ENCODE measurements at regions not wholly inside any gene's neighbourhood (a gene's known extent, or its start where the extent isn't known, plus 50 kb on each side); places are given as distances from the start of the nearest gene placed in this dataset.
"Not testable (repeated sequence)": the region's sequence is repeated elsewhere in the genome, so short reads cannot be mapped to it uniquely, and the experiment has no call there.

DNA sequence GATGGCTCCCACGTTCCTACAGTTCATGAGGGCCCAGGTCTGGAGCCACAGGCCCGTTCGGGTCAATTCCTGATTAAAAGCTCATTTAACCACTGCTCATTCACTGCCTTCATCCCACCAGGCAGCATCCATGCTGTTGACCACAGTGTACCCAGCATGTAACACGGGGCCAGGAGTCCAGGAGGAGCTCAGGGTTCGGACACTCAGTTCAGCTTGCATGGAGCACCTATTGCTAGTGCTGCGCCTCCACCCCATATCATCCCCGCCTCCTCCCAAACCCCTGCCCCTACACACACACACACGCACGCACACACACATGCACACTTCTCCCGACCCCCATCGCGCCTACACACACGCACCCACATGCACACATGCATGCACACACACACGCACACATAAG is 72.9 kb upstream of the SNTG2 start:
- DNase-seq = no peak

- DNase-seq = no peak
Observed at GRCh38 chr2:875687-876615, 74.7 kb upstream of the SNTG2 start.

DNA sequence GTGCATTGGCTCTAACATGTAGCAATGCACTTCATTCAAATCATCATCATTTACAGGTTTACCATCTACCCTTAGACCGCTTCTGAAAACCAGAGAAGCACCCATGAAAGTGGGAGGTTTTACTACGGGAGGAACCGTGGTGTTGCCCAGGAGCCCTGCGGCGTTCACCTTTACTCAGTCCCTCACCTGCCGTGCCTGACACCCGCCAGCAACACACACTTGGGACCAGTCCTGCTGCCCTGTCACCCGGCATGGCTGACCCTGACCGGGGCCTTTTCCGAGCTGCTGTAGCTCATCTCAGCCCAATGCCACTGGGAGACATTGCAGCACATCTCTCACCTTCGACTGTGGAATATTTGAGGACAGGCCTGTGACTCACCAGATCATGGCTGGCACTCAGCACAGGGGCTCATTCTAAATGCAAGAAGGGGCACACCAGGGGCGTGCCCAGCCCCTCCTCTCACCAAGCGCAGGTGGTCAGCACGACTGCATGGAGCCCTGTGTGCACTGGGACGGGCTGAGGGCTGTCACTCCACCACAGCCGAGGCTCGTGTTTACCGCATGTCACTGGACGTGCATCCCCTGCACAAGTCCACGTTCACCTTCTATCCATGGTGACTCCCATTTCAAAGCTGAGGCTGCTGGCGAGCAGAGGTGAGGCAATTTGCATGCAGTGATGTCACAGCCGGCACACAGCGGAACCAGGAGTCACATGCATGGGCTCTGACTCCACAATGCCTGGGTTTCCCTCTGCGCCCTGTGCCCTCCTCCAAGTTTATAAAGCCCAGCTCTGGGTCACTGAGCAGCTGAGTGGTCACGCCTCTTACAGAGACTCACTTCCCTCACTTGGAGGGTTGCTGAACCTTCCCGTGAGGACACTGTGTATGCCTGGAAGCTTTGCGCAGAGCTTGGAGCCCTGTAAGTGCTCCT is 76.7 kb upstream of the SNTG2 start:
- no peak for DNase-seq

DNA sequence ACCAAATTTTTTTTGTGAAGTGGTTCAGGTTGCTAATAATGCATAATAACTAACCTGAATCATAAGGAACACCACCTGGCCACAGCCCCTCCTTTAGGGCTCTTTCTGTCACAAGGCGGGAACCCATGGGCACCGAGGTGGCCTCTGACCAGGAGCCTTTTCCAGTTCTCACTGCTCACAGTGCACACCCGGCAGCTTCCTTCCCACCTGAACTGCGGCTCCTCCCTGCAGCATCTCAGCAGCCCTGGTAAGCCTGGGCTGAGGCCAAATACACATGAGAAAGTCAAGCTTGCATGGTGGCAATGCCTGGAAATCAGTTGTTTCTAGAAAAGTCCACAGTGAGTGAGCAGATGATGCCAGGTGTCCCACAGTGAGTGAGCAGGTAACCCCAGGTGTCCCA is 77.6 kb upstream of the SNTG2 start:
- no peak for DNase-seq

DNA sequence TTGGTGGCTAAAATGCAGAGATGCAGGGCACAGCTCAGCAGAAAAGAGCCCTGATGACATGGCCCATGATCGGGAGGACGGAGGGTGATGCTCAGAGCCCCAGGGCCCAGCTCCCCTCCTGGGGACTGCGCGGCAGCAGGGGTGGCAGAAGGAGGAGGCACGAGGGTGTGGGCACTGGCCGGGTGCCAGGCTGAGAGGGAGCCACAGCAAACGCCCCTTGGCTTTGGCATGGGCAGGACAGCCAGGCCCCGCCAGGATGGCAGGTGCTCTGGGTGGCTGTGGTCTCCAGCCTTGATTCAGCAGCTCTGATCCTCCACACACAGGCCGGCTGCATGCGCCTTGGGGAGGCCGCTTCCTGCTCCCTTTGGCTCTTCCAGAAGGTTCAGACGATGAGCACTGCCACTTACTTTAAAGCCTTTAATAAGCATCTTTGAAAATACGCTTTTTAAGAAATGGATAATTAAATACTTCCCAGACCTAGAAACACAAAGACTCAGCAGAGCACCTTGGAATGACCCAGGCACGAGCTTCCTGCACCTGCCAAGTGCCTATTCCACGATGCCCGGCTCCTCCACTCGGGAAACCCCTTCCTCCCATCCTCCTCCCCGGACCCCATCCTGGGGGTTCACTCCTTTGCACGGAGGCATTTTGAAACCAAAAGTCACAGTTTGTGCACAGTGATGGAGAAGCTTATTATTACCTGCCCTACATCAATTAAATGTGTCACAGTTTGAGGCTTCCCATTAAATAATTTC is 78.5 kb upstream of the SNTG2 start:
- DNase-seq = no peak

DNA sequence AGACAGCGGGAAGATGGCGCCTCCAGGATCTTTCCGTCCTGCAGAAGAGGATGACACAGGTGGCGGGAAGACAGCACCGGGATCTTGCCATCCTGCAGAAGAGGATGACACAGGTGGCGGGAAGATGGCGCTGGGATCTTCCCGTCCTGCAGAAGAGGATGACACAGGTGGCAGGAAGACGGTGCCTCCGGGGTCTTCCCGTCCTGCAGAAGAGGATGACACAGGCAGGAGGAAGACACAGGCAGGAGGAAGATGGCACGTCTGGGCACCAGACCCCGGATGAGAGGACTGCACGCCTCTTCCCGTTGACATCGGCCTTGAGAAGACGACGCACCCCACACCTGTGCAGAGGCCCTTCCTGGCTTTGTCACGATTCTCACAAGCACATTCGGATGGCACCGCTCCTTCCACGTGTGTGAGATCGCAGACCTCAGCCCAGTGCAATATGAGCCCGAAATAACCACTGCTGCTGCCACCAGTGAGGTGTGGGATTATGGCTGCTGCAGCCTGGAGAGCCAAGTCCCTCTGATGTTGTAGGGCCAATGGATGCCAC is 79.4 kb upstream of the SNTG2 start:
- DNase-seq = no peak

DNA sequence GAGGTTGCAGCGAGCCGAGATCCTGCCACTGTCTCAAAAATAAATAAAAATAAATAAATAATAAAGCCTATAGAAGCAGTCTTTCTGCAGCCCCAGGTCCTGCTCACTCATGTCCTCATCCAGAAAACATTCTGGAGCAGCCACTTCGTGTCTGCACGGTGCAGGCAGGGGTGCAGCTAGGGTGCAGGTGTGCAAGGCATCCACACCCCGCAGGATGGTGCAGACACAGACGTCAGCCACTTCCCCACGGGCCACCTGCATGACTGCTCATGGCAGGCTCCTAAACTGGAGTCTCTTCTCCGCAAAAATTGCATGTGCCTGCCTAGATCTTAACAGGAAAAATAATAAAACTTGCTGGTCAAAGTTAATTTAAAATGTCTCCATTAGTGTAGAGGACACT is 80.2 kb upstream of the SNTG2 start:
- DNase-seq = no peak

GRCh38 chr2:869894-870293 is 80.8 kb upstream of the SNTG2 start:
- DNase-seq = no peak

DNA sequence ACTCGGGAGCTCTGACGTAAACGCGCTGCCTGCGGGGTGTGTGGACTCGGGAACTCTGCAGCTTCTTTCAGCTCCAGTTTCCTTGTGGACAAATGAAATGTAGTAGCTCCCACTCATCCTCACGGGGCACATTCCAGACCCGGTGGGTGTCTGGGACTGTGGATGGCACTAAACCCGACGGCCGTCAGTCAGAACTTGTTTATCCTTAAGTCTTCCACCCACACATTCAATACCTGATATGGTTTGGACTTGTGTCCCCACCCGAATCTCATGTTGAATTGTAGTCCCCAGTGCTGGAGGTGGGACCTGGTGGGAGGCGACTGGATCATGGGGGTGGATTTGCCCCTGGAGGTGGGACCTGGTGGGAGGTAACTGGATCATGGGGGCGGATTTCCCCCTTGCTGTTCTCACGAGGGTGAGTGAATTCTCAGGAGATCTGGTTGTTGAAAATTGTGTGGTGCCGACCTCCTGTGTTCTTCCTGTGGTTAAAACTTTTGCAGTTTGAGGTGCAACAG is 81.2 kb upstream of the SNTG2 start:
- no peak for DNase-seq

GRCh38 chr2:868857-869256 is 81.8 kb upstream of the SNTG2 start:
- not testable (repeated sequence) for DNase-seq

- DNase-seq = no peak
Observed at GRCh38 chr2:867296-867695, 83.4 kb upstream of the SNTG2 start.

DNA sequence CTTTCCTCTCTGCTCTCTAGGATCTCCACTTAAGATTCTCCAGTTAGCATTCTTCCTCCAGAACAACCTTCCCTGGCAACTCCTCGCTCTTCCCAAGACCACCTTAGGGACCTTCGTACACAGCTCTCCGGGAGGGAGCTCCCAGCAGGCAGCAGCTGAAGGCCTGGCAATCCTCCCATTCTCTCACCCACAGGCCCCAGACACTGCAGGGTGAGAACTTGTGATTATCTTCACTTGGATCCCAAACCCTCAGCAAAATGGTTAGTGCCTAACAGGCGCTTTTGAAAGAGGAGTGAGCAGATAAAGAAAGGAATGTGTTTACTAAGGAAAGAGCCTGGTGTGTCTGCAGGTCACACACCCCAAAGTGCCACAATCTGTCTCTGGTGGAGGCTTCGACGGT is 83.8 kb upstream of the SNTG2 start:
- DNase-seq = no peak

- no peak for DNase-seq
Observed at GRCh38 chr2:866009-866680, 84.5 kb upstream of the SNTG2 start.

GRCh38 chr2:864501-865106 is 86.0 kb upstream of the SNTG2 start:
- no peak for DNase-seq

DNA sequence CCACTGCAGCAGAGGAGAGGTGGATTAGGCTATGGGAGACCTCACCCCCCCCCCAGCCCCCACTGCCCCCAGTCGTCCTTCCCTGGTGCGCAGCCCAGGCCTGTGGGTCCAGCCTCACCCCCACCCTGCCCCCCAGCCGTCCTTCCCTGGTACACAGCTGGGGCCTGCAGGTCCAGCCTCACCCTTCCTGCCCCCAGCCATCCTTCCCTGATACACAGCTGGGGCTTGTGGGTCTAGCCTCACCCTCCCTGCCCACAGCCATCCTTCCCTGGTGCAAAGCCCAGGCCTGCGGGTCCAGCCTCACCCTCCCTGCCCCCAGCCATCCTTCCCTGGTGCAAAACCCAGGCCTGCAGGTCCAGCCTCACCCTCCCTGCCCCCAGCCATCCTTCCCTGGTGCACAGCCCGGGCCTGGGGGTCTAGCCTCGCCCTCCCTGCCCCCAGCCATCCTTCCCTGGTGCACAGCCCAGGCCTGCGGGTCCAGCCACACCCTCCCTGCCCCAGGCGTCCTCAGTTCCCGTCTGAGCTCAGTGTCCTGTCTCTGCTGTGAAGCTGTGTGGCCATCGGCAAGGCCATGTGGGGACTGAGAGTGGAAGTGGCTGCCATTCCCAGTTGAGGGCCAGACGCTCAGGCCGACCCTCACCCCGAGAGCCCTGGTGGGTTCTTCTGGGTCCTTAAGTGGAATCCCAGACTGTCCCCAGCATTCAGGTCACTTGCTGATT is 86.8 kb upstream of the SNTG2 start:
- no peak for DNase-seq

GRCh38 chr2:862731-863466 is 87.8 kb upstream of the SNTG2 start:
- DNase-seq = no peak

DNA sequence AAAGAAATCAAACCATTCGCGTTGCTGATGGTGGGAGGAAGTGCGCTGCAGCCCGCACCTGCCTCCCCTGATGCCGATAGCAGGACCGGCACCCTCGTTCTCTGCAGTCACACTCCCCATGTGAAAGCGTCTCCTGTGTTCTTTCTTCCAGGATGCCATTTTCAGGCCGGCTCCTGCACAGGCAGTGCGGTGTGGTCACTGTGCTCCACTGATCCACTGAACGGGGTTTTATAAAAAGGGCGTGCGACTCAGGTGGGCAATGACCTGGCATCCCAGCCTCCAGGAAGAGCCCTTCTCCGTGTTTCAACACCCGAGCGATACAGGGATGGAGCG is 88.3 kb upstream of the SNTG2 start:
- no peak for DNase-seq

GRCh38 chr2:861655-862354 is 88.8 kb upstream of the SNTG2 start:
- no peak for DNase-seq

- DNase-seq = no peak
Observed at GRCh38 chr2:860259-860855, 90.3 kb upstream of the SNTG2 start.

Data from activated effector memory CD4-positive, alpha-beta T cell treated with Interleukin-2 at 50 U/mL for 16 hours (primary cell).